ENCODE measurements at regions not wholly inside any gene's neighbourhood (a gene's known extent, or its start where the extent isn't known, plus 50 kb on each side); places are given as distances from the start of the nearest gene placed in this dataset.

DNA sequence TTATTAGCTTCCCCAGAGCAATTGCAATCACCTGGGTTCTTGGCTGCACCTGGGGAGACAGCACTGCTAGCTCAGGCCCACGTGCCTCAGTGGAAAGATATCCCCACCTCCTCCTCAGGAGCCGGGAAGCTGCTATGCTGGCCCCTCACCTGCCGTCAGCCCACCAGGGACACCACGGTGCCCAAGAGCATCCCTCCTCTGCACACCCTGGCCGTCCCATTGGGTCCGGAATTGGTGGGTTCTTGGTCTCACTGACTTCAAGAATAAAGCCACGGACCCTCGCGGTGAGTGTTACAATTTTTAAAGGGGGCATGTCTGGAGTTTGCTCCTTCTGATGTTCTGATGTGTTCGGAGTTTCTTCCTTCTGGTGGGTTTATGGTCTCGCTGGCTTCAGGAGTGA, 72.3 kb upstream of the MEF2A start:
- TF ChIP-seq POLR2A (IDR thresholded peaks at IDR 0.05): no peak
- TF ChIP-seq CTCF (IDR thresholded peaks at IDR 0.05): no peak

Measured in ovary (tissue), 3 donors.